Limb (tissue), 2 donors: ENCODE measurements at regions not wholly inside any gene's neighbourhood (a gene's known extent, or its start where the extent isn't known, plus 50 kb on each side); places are given as distances from the start of the nearest gene placed in this dataset.

ENCODE experiments used
- DNase-seq, 2 donors: peaks; one replicate each; pipeline ENCODE4 v3.0.0-alpha.2; 2016; ENCODE audit errors: extremely low spot score in 2 of 2

DNA sequence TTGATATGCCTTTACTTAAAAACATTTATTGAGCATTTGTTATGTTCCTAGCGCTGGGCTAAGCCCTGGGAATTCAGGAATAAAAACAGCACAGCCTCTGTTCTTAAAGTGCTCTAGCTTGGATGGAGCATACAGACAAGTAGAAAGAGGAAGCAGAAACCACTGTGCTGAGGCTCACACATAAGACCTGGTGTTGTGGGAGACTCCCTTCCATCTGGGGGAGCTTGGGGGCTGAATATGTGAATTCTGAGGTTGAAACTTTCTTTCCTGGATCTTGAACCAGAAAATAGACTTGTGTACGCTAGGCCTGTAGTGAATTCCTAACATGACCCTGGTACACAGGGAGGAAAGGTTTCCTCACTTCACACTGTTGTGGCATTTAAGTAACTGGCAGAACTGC is 209.9 kb downstream of the ZNF326 start:
- DNase-seq = no peak

DNA sequence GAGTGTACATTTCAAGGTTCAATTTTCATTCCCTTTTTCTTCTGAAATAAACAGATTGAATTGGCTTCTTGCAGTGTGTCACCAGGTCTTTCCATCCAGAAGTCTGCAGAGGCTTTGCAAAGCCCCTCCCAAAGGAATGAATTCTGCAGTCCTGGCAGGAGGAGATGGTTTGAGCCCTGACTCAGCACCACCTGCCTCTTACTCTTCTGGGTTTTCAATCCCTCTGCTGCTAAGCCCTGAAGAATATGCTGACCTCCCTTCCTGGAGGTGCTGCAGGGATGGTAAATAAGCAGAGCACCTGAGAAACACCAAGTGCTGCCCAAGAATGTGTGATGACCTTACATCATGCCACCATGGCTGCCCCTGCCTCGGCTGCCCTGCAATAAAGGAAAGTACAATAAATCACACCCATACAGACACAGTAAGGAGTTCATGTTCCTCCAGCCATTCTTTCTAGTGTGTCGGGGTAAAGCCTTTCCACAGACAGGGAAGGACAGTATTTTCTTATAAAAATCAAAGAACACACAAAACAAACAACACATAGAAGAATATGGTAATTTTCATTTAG is 209.2 kb downstream of the ZNF326 start:
- no peak for DNase-seq

DNA sequence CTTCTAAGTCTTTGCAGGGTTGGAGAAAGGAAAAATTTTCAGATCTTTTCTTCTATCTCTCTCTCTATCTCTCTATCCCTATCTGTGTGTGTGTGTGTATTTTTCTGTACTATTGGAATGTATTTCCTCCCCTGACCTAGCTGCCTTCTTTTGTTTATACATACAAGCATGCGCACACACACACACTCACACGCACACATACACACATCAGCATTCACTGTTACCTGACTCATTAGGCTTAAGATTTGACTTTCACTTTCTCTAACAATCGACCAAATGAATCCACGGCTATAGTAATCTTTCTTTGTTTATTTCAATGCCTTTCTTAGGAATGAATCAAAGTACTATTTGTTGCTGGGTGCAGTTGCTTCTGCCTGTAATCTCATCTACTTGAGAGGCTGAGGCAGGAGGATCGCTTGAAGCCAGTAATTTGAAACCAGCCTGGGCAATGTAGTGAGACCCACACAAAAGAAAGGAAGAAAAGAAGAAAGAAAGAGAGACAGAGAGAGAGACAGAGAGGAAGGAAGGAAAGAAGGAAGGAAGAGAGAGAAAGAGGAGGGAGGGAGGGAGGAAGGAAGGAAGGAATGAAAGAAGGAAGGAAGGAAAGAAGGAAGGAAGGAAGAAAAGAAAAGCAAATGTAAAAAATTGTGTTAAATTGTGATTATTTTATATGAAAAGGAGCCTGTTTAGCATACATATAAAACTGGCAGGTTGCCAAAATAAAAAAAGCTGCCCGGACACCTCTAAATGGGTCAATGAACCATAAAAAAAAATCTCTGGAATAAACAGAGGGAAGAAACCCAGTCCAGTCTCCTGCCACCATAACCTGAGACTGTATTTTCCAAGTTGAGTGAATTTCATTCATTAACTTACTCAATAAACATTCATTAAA is 206.8 kb downstream of the ZNF326 start:
- DNase-seq = no peak

DNA sequence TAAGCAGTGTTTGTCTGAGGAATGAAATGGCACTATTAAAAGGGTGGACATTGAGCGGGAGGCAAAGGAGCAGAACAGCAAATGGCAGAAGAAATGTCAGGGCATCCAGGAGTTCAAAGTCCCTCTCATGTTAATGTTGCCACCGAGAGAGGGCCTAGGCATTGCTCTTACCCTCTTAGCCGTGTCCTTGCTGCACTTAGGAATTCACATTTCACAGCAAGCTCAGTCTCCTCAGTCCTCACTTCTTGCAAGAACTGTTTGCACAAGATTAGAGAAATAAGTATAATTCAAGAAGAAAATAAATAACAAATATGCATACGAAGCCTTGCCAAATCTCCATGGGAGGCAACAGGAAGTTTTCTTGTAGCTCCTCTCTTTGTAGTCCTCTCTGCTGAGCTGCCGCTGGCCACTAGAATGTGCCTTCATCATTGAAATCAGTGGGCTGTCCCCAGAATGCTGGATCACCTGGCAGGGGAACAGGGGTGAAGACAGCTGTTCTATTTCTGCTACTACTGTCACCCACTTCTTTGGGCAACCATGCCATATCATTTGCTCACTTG is 205.8 kb downstream of the ZNF326 start:
- no peak for DNase-seq

GRCh38 chr1:90198616-90199332 is 203.9 kb downstream of the ZNF326 start:
- no peak for DNase-seq

DNA sequence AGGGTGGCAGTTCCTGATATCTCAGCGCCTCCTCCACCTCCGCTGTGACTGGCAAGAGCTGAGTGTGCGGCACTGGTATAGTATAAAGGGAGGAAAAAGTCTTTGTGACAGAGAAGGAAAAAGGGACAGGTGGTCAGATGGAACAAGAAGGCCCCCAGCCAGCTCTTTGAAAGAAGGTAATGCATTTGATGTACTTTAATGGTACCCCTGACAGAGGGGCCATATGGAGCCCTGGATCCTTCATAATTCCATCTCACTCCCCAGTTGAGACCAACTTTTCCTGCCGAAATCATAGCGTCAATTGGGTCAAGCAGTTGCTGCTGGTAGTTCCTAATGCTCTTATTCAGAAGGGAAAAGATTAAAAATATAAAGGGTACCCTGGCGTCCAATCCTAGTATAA is 198.2 kb downstream of the ZNF326 start:
- DNase-seq = no peak

DNA sequence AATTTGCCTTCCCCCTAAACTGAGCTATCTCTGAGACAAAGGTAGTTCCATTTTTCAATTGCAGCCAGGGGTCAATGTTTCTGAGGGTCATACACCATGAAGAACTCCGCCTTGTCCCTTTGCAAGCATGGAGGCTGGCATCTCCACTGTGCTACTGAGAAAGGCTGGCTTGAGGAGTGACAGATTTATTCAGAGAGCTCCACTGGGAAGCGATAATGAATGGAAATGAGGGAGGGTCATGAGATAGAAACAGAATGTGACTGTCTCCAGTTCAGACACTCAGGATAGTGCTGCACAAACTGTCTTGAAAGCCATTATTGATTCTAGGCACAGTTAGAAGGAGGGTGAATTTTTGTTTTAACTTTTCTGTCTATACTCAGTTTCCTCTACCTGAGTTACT is 197.5 kb downstream of the ZNF326 start:
- no peak for DNase-seq

- no peak for DNase-seq
These were observed 195.6 kb downstream of the ZNF326 start for GRCh38 chr1:90190523-90190922.

GRCh38 chr1:90189889-90190288 is 195.0 kb downstream of the ZNF326 start:
- DNase-seq = no peak

GRCh38 chr1:90187323-90187585 is 192.3 kb downstream of the ZNF326 start:
- no peak for DNase-seq

DNA sequence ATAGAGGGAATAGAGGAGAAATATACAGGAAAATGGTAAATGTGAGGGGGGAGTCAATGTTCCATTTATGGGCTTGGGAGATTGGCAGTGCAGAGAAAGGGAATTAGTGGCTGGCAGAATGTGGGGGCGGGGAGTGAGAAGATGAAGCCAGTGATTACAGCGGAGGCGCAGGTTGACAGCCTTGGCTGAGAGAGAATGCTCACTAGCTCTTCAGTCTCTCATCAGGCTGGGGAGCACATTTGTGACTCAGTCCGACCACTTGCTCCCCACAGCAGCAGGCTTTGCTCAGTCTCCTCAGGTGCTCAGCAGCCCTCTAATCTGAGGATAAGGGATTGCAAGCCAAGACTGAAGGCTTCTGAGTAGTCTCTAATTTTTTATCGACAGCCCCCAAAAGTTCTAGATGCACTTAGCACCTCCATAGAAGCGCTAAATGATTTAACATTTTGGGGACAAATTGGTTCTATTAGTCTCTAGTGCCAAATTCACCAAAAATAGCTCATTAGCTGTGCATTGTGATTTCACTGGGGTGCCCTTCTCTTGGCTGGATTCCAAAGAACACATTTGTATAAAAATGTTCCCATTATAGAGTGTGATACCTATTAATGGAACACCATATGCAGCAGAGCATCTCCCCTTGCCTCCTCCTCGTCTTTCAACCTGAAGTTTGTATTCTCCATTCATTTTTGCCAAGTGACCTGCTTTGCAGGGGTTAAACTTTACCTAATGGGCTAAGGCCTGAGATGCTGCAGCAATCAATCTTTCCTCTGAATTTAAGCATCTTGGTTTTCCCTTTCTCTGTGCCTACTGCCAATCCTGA is 191.8 kb downstream of the ZNF326 start:
- no peak for DNase-seq

GRCh38 chr1:90176530-90176929 is 181.6 kb downstream of the ZNF326 start:
- DNase-seq = no peak

DNA sequence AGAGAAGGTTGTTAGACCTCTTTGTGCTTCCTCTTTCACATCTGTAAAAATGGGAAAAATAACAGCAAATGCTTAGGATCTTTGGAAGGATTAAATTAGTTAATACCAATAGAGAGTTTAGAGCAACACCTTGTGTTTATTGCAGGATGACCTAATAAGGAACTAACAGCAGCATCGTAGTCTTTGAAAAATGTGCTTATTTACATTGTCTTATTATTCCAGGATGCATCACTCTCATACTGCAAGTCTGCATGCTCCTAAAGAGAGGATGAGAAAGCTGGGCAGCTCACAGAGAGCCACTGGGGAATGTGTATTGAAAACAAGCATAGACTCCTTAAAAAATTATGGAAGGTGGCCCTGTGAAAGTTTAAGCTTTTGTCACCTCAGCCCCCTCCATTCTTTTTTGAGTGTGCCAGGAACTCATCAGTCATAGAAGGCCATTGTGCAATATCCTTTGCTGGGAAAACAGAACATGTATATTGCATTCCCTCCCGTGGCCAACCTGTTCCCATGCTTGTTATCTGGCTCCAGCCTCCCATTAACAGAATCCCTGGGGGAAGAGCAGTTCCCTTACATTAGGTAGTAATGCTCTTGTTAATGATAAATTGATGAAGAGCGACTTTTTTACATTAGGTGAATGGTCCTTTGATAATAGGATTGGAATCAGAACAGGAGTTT is 180.7 kb downstream of the ZNF326 start:
- no peak for DNase-seq

DNA sequence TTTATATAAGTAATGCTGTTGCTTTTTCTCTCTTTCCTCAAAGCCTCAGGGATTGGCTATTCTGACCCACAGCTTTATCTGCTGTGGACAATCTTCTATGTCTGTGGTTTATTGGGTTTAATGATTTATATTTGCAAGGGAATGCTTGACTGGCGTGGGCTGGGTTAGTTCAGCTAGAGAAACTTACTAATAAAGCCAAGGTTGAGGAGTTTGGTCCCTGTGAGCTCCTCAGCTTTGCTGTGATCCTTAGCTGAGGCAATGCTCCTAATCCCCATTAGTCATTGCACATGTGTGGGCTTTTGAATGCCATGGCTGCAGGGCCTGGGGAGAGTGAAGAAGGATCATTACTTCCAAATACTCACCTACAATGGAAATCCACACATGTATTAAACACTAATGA is 179.3 kb downstream of the ZNF326 start:
- no peak for DNase-seq

DNA sequence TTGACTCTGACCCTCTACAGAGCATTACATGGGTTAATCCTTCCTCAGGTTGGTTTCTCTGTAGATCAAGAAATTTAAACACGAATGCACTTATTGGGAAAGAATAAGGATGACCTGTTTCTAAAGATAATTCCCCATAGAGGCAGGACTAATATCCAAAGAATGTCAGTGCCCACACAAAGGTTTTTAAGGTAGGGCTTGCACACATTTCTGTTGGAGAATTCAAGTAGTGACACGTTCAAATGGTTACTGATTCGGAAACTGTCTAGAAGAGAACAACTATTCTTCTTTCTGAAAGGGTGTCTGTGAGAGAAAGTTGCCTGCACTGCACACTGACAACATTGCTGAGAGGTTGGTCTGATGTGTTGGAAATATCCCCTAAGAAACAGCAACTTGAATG is 167.3 kb downstream of the ZNF326 start:
- DNase-seq = no peak

DNA sequence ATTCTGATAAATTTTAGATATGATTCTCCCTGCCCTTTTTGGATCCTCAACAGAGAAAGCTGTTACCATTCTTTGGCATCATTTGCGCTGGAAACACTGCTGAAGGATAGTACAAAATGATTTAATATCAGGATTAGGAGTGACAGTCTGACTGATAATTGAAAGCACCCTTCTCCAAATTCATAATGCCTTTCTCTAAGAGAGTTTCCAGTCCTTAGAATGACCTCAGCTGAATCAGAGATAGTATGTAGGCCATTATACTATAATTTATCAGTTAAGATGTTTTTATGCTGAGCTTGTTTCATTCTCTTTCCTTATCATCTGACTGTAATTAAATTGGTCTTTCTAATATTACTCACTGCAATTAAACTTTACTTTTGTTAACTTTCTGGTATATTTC is 166.7 kb downstream of the ZNF326 start:
- DNase-seq = no peak

GRCh38 chr1:90155721-90156487 is 161.0 kb downstream of the ZNF326 start:
- no peak for DNase-seq

DNA sequence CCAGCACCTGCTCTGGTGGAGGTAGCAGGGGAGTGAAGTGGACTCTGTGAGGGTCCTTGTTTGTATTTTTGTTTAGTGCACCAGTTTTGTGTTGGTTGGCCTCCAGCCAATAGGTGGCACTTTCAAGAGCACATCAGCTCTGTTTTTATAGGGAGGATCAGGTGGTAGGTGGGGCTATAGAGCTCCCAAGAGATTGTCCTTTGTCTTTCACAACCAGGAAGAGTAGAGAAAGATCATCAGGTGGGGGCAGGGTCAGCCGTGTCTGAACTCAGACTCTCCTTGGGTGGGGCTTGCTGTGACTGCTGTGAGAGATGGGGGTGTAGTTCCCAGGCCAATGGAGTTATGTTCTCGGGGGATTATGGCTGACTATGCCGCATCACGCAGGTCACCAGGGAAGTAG is 159.8 kb downstream of the ZNF326 start:
- no peak for DNase-seq

- DNase-seq = no peak
These were observed 154.2 kb downstream of the ZNF326 start for GRCh38 chr1:90149101-90149500.

DNA sequence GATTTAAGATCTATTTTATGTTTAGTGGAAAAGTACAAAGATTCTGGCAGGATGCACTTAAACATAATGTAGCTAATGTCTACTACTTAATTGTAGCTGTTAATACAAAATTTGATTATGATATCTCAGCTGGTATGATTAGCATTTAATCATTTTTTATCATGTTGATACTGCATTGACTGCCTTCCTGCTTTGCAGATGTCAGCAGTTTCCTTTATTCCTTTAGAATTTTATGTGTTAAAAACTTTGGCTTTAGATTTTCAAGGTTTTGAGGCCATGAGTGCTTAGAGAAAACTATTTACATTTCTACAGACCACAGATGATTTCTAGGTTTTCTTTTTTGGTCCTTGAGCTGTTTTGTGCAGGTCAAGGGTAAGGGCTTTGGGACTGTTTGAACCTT is 152.2 kb downstream of the ZNF326 start:
- DNase-seq = no peak
